ENCODE measurements at regions not wholly inside any gene's neighbourhood (a gene's known extent, or its start where the extent isn't known, plus 50 kb on each side); places are given as distances from the start of the nearest gene placed in this dataset.

DNA sequence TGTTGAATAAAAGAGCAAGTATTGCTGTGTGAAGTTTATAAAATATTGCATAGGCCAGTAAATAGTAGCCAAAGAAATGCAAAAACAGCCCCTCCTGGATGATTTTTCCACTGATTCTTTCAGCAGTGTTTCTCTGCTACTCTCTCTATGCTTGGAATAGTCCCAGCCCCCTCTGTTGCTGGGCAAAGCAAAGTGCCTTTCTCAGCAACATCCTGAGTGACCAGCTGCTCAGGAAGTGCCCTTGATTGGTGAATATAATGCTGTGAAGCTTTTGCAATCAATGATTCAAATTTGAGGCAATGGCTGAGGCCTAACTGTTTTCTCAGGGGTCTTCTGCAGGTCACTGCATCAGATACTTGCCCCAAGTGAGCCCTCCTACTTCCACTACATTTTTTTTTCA lies 656.7 kb downstream of the ZNF674 start:
- Histone ChIP-seq H3K9ac (ENCODE audit: extremely low read depth, insufficient read length, low read length) (no peak overlapping the region), H3K4me2 (ENCODE audit: insufficient read depth, insufficient read length, low read length) (no peak overlapping the region), H3K56ac (ENCODE audit: insufficient read length, low read depth, low read length) (no peak overlapping the region), H3K79me2 (ENCODE audit: insufficient read depth, low read length) (no peaks in the 10 kb centered on the region), H2AK5ac (ENCODE audit: insufficient read length, low read length) (no peak overlapping the region), H4K20me1 (ENCODE audit: control insufficient read depth, insufficient read depth, insufficient read length) (no peaks in the 10 kb centered on the region), H2BK20ac (ENCODE audit: low read depth, low read length, poor library complexity, severe bottlenecking) (no peak overlapping the region), H3K9me3 (ENCODE audit: control insufficient read depth, low read depth, low read length) (no peaks in the 10 kb centered on the region), H3T11ph (ENCODE audit: low read length) (no peak overlapping the region), H3K23ac (ENCODE audit: insufficient read length, low read depth, low read length) (no peak overlapping the region), H3K14ac (ENCODE audit: insufficient read depth, low read length) (no peak overlapping the region), H3K4me1 (ENCODE audit: insufficient read depth, low read length) (no peaks in the 10 kb centered on the region; the same call in 1 of the 2 replicates), H3K27ac (ENCODE audit: insufficient read length, low read depth, low read length) (no peak overlapping the region), H2BK5ac (ENCODE audit: insufficient read length, low read length) (no peak overlapping the region), H4K5ac (ENCODE audit: insufficient read length, low read depth, low read length) (no peak overlapping the region), H2BK120ac (ENCODE audit: low read depth, low read length, poor library complexity, severe bottlenecking) (no peak overlapping the region), H3K18ac (ENCODE audit: insufficient read length, low read depth, low read length) (no peak overlapping the region), H4K91ac (ENCODE audit: insufficient read length, low read depth, low read length) (no peak overlapping the region), H3K23me2 (ENCODE audit: insufficient read length, low read depth, low read length, poor library complexity, severe bottlenecking) (no peaks in the 10 kb centered on the region), H2AFZ (ENCODE audit: low read length) (no peak overlapping the region), H3K79me1 (ENCODE audit: insufficient read depth, low read depth, low read length, poor library complexity, severe bottlenecking) (no peaks in the 10 kb centered on the region), H3K4ac (ENCODE audit: low read depth, low read length) (no peak overlapping the region), H3K27me3 (ENCODE audit: insufficient read depth, low read length) (no peaks in the 10 kb centered on the region), H2BK15ac (ENCODE audit: low read depth, low read length) (no peak overlapping the region), H4K8ac (replicated peaks; ENCODE audit: insufficient read length, low read depth, low read length) (no peak overlapping the region), H2BK12ac (ENCODE audit: insufficient read length, low read depth, low read length) (no peak overlapping the region)
- Mint-ChIP-seq H3K4me1 (peaks cover 8 to 9% of the 10 kb centered on the region in 2 experiments), H3K27me3 (ENCODE audit: low read depth) (no peaks in the 10 kb centered on the region), H3K27ac (no peak overlapping the region), H3K36me3 (ENCODE audit: insufficient read depth in 1 of 3, low read depth in 3 of 3) (no peaks in the 10 kb centered on the region; a peak in 2 of 7 replicates), H3K4me3 (no peak overlapping the region), H3K9me3 (peaks cover 51 to 58% of the 10 kb centered on the region in 2 experiments)
- DNase-seq = no peak
- TF ChIP-seq, protein P1, sequence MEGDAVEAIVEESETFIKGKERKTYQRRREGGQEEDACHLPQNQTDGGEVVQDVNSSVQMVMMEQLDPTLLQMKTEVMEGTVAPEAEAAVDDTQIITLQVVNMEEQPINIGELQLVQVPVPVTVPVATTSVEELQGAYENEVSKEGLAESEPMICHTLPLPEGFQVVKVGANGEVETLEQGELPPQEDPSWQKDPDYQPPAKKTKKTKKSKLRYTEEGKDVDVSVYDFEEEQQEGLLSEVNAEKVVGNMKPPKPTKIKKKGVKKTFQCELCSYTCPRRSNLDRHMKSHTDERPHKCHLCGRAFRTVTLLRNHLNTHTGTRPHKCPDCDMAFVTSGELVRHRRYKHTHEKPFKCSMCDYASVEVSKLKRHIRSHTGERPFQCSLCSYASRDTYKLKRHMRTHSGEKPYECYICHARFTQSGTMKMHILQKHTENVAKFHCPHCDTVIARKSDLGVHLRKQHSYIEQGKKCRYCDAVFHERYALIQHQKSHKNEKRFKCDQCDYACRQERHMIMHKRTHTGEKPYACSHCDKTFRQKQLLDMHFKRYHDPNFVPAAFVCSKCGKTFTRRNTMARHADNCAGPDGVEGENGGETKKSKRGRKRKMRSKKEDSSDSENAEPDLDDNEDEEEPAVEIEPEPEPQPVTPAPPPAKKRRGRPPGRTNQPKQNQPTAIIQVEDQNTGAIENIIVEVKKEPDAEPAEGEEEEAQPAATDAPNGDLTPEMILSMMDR (conservative IDR thresholded peaks at IDR 0.05) = no peak
